ENCODE measurements at regions not wholly inside any gene's neighbourhood (a gene's known extent, or its start where the extent isn't known, plus 50 kb on each side); places are given as distances from the start of the nearest gene placed in this dataset.

DNA sequence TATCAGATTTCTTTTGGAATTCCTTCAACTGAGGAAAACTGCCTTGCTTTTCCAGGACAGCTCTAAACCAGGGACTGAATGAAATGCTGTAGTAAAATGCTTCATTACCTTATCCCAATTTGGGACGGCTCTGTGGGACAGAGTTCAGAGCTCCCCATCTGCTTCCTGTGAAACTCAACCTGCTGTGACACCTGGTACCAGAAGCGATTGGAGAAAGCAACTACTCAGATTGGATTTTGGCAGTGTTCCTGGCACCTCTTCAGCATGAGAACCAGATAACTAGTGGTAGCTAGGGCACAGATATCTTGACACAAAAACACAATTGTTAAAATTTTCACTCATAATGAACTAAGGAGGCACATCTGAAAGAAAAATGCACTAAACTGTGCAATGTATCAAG is 539.1 kb downstream of the SI start:
- DNase-seq = no peak

DNA sequence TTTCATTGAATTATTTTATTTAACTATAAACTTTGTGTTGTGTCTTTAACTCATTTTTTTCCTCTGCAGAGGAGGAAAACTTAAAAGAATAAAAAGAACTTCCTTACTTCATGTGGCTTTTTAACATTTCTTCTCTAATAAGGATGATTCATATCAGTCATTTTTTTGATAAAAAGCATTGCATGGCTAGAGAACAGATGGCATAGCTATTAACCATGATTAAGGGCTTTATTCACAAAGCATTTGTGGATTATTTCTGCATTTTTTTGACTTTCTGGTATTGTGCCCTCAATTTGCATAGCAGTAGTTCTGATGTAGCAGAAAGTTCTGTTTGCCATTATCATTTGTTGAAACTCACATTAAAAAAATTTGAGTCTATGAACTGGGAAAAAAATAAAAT is 540.8 kb downstream of the SI start:
- DNase-seq = no peak

GRCh38 chr3:164533275-164533674 is 545.0 kb downstream of the SI start:
- no peak for DNase-seq

DNA sequence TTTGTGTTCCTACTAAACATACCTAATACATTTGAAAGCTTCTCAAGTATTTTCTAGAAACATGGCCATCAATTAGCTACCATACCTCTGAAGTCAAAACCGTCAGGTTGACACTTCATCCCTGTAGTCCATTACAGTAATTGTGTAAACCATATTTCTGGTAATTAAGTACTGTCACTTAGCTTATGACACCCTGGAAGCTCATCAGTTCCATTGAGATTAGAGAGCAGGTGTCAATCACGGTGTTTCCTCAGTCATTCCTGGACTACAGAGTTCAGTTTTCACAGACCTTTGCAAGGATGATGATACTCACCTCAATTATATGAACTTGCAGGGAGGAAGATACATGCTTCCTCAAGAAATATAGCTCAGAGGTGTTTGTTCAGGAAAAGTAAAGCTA is 552.0 kb downstream of the SI start:
- no peak for DNase-seq

GRCh38 chr3:164524201-164524600 is 554.1 kb downstream of the SI start:
- DNase-seq = no peak

- no peak for DNase-seq
Measured at GRCh38 chr3:164522073-164522763, 556.1 kb downstream of the SI start.

GRCh38 chr3:164521644-164522043 is 556.7 kb downstream of the SI start:
- no peak for DNase-seq

DNA sequence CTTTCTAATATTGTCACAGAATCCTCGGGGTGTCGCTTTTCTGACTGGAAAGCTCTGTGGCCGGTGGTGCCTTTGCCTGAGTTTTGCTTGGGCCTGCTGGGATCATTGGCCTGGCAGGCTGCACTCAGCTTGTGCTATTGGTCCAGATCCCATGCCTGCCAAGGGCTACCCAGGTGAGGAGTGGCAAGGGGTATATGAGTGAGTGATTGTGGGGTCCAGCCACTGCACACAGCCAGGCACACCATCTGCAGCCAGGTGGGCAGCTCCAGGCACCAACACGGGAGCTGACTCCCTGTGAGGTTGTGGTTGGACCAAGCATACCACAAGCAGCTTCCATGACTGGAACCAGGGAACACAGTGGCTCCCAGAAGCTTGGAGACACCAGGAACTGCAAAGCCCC is 557.2 kb downstream of the SI start:
- no peak for DNase-seq

DNA sequence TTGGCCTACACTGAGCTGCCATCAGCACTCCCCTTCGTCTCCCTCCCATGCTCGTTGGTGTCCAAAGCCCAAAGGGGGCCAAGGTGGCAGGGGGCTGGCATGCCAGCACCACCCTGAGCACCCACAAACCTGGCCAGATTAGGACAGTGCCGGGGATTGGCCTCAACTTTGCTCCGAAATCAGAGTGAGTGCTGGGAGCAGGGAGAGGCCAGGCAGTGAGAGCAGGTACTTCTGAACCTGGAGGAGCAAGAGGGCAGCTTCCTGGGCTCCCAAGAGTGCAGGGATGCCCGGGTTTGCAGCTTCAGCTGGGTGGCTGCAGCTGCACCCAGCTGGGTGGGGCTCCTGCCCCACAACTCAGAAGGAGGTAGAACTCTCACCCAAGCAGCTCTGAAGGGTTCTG is 563.0 kb downstream of the SI start:
- no peak for DNase-seq

- no peak for DNase-seq
Measured at GRCh38 chr3:164514576-164514975, 563.7 kb downstream of the SI start.

GRCh38 chr3:164507886-164508285 is 570.4 kb downstream of the SI start:
- no peak for DNase-seq

DNA sequence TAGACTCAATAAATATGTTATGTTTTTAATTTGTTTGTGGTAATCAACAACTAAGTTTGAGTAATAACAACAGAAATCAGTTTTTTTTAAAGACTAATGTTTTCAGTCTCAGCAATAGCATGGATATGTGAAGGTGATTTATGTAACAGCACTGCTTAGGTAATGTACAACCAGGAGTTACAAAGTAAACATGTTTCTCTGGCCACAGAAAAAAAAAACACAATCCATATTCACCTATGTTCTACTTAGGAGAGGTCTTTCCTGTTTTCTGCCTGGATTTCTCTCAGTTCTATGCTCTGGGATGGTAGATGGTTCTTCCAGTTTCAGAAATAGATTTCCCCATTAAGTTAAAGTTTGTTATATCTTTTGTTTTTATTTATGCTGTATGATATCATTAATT is 579.4 kb downstream of the SI start:
- DNase-seq = no peak

DNA sequence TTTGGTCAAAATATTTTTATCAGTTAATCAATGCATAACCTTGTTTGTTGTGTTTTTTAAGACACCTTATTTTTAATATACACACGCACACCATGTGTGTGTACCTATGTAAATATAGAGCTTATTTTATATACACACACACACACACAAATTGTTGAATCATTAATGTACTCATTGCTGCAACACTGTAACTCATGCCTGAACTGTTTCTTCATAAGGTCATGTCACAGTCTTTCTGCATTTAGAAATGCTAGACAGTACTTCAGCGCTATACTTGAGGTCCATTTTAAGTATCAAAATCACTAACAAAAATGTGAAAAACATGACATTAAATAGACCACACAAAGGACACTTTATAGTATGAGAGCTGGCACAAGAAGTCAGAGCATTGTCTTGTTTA is 589.4 kb downstream of the SI start:
- no peak for DNase-seq

DNA sequence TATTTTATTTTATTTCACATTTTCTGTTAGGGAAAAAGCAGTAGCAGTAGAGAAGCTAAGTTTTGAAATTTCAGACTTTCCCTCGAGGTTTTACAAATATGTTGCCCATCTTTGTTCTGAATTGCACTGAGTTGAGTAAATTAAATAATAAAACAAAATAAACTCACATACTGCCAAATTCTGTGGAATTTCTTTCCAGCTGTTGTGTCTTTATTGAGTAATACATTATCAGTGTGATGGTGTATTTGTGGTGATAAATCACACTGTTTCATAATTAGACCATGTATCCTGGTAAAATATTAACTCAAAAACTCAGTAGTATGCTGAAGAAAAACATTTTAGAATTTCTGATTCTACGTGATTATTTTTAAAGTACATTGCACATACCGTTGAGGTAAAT is 592.1 kb downstream of the SI start:
- no peak for DNase-seq

DNA sequence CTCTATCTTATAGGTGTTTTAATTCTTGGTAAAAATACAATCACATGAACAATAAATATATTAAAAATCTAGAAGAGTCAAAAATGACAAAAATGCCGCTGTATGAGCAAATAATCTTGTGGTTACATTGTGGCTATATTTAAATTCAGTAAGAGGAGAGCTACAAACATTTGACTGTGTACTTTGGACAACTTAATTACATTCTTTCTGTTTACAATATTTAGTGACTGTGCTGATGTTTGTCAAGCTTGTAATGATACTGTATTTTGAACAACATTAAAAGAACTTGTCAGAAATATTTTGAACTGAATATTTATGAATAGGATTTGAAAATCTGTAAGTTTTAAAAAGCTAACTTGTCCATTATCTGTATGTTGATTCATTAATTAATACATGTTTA is 598.3 kb downstream of the SI start:
- no peak for DNase-seq

GRCh38 chr3:164479406-164479805 is 598.9 kb downstream of the SI start:
- no peak for DNase-seq

- DNase-seq = no peak
Measured at GRCh38 chr3:164478323-164478722, 600.0 kb downstream of the SI start.

GRCh38 chr3:164477403-164477802 is 600.9 kb downstream of the SI start:
- no peak for DNase-seq

GRCh38 chr3:164476631-164477030 is 601.7 kb downstream of the SI start:
- DNase-seq = no peak

GRCh38 chr3:164470471-164470870 is 607.8 kb downstream of the SI start:
- no peak for DNase-seq

GRCh38 chr3:164468055-164468454 is 610.2 kb downstream of the SI start:
- no peak for DNase-seq

DNA sequence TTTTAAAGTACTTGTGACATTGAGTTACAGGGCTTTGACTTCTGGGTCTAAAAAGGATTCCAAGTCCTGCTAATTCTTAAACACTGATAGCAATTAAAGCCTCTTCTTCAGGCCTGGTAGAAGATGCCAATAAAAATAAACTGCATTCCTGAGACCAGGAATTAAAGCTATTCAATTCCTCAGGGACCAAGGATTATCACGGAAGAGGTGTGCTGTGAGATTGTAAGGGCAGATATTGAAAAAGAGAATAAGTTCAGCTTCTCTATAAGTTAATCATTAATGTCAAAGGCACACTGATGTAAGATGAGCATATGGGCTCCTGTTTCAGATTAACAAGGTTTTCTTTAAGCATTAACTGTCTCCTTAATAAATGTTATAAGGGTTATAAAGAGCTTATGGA is 611.3 kb downstream of the SI start:
- DNase-seq = no peak

DNA sequence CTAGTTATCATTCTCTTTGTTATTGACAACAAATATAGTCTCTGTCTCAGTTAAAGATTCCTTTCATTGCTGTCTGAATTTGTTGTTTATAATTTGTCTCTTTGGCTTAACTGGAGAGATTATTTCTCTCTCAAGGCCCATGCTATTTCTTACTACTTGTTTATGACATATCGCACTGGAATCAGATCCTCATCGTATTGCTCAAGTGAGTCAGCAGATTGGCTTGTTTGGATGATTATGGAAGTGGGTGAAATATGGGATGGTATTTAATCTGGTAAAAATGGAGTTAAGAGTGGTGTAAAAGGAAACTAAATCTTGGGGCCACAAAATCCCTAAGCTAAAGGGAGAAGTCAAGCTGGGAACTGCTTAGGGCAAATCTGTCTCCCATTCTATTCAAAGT is 613.1 kb downstream of the SI start:
- no peak for DNase-seq

DNA sequence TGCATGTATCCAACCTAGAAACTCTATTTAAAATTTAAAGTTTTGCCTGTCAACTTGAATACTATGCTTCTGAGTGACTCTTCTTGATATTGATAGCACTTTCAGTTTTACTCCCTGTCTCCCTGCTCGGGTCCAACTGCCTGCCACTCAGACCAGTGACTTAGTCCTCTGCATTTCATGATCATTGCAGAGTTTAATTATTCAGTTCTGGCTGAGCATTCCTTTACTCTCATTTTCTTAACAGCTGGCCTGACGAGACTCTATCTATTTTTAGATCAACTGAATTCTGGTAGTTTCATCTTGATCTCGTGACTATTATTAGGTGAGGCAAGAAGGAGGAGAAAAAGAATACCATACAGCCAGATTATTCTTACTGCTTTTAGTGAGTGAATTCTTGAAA is 617.4 kb downstream of the SI start:
- no peak for DNase-seq

DNA sequence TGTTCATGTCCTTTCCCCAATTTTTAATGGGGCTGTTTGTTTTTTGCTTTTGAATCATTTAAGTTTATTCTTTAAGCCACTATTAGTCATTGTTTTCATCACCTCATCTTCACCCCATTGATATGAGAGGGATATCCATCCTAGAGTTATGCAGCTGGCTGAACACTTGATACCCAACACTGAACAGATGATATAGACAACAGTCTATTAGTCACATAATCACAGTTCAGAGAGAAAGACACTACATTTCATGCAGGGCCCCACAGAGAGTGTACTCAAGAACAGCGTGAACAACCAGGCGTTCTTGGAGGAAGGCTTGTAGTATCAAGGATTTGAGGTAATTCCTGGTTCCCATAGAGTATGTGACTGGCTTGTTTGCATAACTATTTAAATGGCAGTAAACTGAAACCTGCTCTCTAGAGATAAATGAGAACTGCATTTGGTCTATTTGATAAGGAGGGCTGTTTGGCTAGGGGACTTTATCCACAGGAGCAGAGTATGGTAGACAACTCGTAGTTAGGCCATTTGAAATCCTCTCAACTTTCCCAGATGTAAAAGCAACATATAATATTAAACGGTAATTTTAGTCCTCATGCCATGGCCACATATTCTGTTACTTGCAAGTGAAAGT is 618.7 kb downstream of the SI start:
- no peak for DNase-seq
